OCI-LY7 (cell line): ENCODE measurements at regions not wholly inside any gene's neighbourhood (a gene's known extent, or its start where the extent isn't known, plus 50 kb on each side); places are given as distances from the start of the nearest gene placed in this dataset.

ENCODE experiments used
- BruUV-seq: library from RNA; stranded (reverse); fragments of 400-500 nt; replicated peaks from 2 replicates; lab custom pipeline; 2021; lab: Mats Ljungman, UMichigan
- CTCF ChIA-PET: fragments of 300-600 bp; sonication (Branson Sonifier 250); formaldehyde crosslinking; loops from one replicate; lab custom pipeline; 2022; ENCODE audit warnings: antibody characterized with exemption; ENCODE audit not compliant: unreplicated experiment; lab: Charles Lee
- POLR2A ChIA-PET: fragments of 300-600 bp; sonication (Branson Sonifier 250); formaldehyde crosslinking; loops from one replicate; lab custom pipeline; 2022; ENCODE audit warnings: antibody characterized with exemption; lab: Charles Lee
- DNase-seq: peaks from one replicate; pipeline ENCODE4 v3.0.0-alpha.2; 2015; ENCODE audit warnings: low spot score
- H2AFZ ChIP-seq: fragments of 200-600 bp; sonication (generic), shearing (Covaris generic); 2 replicates; pipeline ENCODE4 v1.6.1; 2014; ENCODE audit warnings: mild to moderate bottlenecking, antibody characterized with exemption, low read length, moderate library complexity
- H3K27ac ChIP-seq: fragments of 200-600 bp; sonication (generic); 2 replicates; pipeline ENCODE4 v1.5.1; 2014; ENCODE audit warnings: mixed run types, low read depth, mild to moderate bottlenecking, moderate library complexity, low read length, inconsistent platforms; ENCODE audit not compliant: poor library complexity, severe bottlenecking
- H3K36me3 ChIP-seq: fragments of 200-600 bp; sonication (generic); 2 replicates; pipeline ENCODE4 v1.6.1; 2014; ENCODE audit warnings: mild to moderate bottlenecking, antibody characterized with exemption, low read length, moderate library complexity, mixed read lengths; ENCODE audit not compliant: insufficient read depth
- H3K4me1 ChIP-seq: fragments of 200-600 bp; sonication (generic); 2 replicates; pipeline ENCODE4 v1.5.1; 2014; ENCODE audit warnings: mild to moderate bottlenecking, low read length; ENCODE audit not compliant: insufficient read depth, poor library complexity, severe bottlenecking
- H3K4me2 ChIP-seq: fragments of 200-600 bp; sonication (generic); 2 replicates; pipeline ENCODE4 v1.6.1; 2014; ENCODE audit warnings: mild to moderate bottlenecking, low read length
- H3K4me3 ChIP-seq: fragments of 200-600 bp; sonication (generic); 2 replicates; pipeline ENCODE4 v1.5.1; 2014; ENCODE audit warnings: mild to moderate bottlenecking, low read depth, low read length; ENCODE audit not compliant: poor library complexity, severe bottlenecking
- H3K79me2 ChIP-seq: fragments of 200-600 bp; sonication (generic); 2 replicates; pipeline ENCODE4 v1.6.1; 2016; ENCODE audit warnings: low read depth, mild to moderate bottlenecking, low read length, moderate library complexity, mixed read lengths; ENCODE audit not compliant: insufficient read depth
- H3K9me2 ChIP-seq: fragments of 200-600 bp; sonication (generic); 2 replicates; pipeline ENCODE4 v1.6.1; 2016; ENCODE audit warnings: mild to moderate bottlenecking, low read length, mixed read lengths; ENCODE audit not compliant: insufficient read depth
- H3K9me3 ChIP-seq: fragments of 200-600 bp; sonication (generic); 2 replicates; pipeline ENCODE4 v1.6.1; 2014; ENCODE audit warnings: mild to moderate bottlenecking, mixed run types, low read length, mixed read lengths
- H4K20me1 ChIP-seq: fragments of 200-600 bp; sonication (generic); 2 replicates; pipeline ENCODE4 v1.6.1; 2014; ENCODE audit warnings: mild to moderate bottlenecking, antibody characterized with exemption, low read length, moderate library complexity, mixed read lengths; ENCODE audit not compliant: insufficient read depth
- CTCF ChIP-seq: fragments of 200-600 bp; sonication (generic); conservative IDR thresholded peaks from 2 replicates; pipeline ENCODE4 v1.5.1; 2014; ENCODE audit warnings: mild to moderate bottlenecking, antibody characterized with exemption, low read length, moderate library complexity, mixed read lengths
- EZH2phosphoT487 ChIP-seq: fragments of 200-600 bp; sonication (generic); IDR thresholded peaks from 2 replicates; pipeline ENCODE4 v1.6.1; 2018; ENCODE audit warnings: low read depth, borderline replicate concordance, mild to moderate bottlenecking, mixed run types, antibody characterized with exemption, low read length, moderate library complexity, mixed read lengths
- intact Hi-C: fragments of 100-400 bp; cut with micrococcal nuclease; formaldehyde crosslinking; loops from one replicate; pipeline ENCODE4 v1.10.0; 2022; ENCODE audit not compliant: unreplicated experiment

GRCh38 chr1:29855561-29856160, 619.3 kb downstream of the PTPRU start:
- no TSS peak for BruUV-seq
- POLR2A ChIA-PET, result no interaction called here

GRCh38 chr1:29854700-29855276, 618.5 kb downstream of the PTPRU start:
- no TSS peak for BruUV-seq
- no peak for DNase-seq
- CTCF ChIA-PET, result no interaction called here
- no peaks in the 10 kb centered on the region for H3K9me2 ChIP-seq
- no peaks in the 10 kb centered on the region for H4K20me1 ChIP-seq
- H3K79me2 ChIP-seq, result no peaks in the 10 kb centered on the region
- H3K4me3 ChIP-seq, result no peak overlapping the region
- H3K4me1 ChIP-seq, result no peaks in the 10 kb centered on the region
- no peaks in the 10 kb centered on the region for H3K36me3 ChIP-seq
- H3K4me2 ChIP-seq, result no peak overlapping the region
- no peak overlapping the region for H2AFZ ChIP-seq
- H3K9me3 ChIP-seq, result no peaks in the 10 kb centered on the region
- H3K27ac ChIP-seq, result no peak overlapping the region
- TF ChIP-seq CTCF (no peak), EZH2phosphoT487 (no peak)
- intact Hi-C loops, result no loop called here
- POLR2A ChIA-PET, result no interaction called here

More at GRCh38 chr1:29855561-29856160, 619.3 kb downstream of the PTPRU start:
- no peak for DNase-seq
- no peak overlapping the region for H3K27ac ChIP-seq
- H3K79me2 ChIP-seq, result no peaks in the 10 kb centered on the region
- TF ChIP-seq EZH2phosphoT487 (no peak), CTCF (no peak)
- H3K4me1 ChIP-seq, result no peaks in the 10 kb centered on the region
- H3K4me2 ChIP-seq, result no peak overlapping the region
- no peaks in the 10 kb centered on the region for H3K36me3 ChIP-seq
- H3K9me3 ChIP-seq, result peaks cover 2% of the 10 kb centered on the region; the same call in 1 of the 2 replicates
- H3K9me2 ChIP-seq, result no peaks in the 10 kb centered on the region
- no peak overlapping the region for H3K4me3 ChIP-seq
- CTCF ChIA-PET, result no interaction called here
- no peaks in the 10 kb centered on the region for H4K20me1 ChIP-seq
- intact Hi-C loops, result no loop called here
- no peak overlapping the region for H2AFZ ChIP-seq

GRCh38 chr1:29853716-29854330, 617.5 kb downstream of the PTPRU start:
- intact Hi-C loops, result no loop called here
- CTCF ChIA-PET, result no interaction called here
- no peak overlapping the region for H3K4me3 ChIP-seq

More at GRCh38 chr1:29853716-29854330, 617.5 kb downstream of the PTPRU start:
- BruUV-seq, result no TSS peak
- TF ChIP-seq CTCF, result no peak
- TF ChIP-seq EZH2phosphoT487, result no peak
- Histone ChIP-seq H3K36me3 (no peaks in the 10 kb centered on the region), H4K20me1 (no peaks in the 10 kb centered on the region), H3K4me1 (no peaks in the 10 kb centered on the region), H2AFZ (no peak overlapping the region), H3K79me2 (no peaks in the 10 kb centered on the region), H3K27ac (no peak overlapping the region), H3K9me3 (no peaks in the 10 kb centered on the region), H3K9me2 (no peaks in the 10 kb centered on the region), H3K4me2 (no peak overlapping the region)
- DNase-seq, result no peak
- POLR2A ChIA-PET, result no interaction called here
